Neural cell (in vitro differentiated cells): ENCODE measurements at regions not wholly inside any gene's neighbourhood (a gene's known extent, or its start where the extent isn't known, plus 50 kb on each side); places are given as distances from the start of the nearest gene placed in this dataset.

Experiments
- CTCF ChIP-seq: fragments of 450-650 bp; IDR thresholded peaks from 2 replicates; pipeline ENCODE4 v1.5.1; 2014; ENCODE audit warnings: antibody characterized with exemption, mild to moderate bottlenecking, moderate library complexity; ENCODE audit not compliant: poor library complexity, severe bottlenecking
- EP300 ChIP-seq: fragments of 450-650 bp; conservative IDR thresholded peaks from 2 replicates; pipeline ENCODE4 v1.6.1; 2014; ENCODE audit warnings: antibody characterized with exemption, mild to moderate bottlenecking, moderate library complexity; ENCODE audit not compliant: poor library complexity, severe bottlenecking
- EZH2 ChIP-seq: fragments of 200-600, 300-800 bp; shearing (Covaris generic), sonication (generic); IDR thresholded peaks from 2 replicates; pipeline ENCODE4 v1.6.1; 2014; ENCODE audit warnings: antibody characterized with exemption, low read length, borderline replicate concordance, mild to moderate bottlenecking; ENCODE audit not compliant: insufficient read depth, poor library complexity, severe bottlenecking
- MXI1 ChIP-seq: fragments of 450-650 bp; conservative IDR thresholded peaks from 2 replicates; pipeline ENCODE4 v1.6.1; 2014; ENCODE audit warnings: antibody characterized with exemption, mild to moderate bottlenecking; ENCODE audit not compliant: poor library complexity, severe bottlenecking
- SMC3 ChIP-seq: fragments of 450-650 bp; conservative IDR thresholded peaks from 2 replicates; pipeline ENCODE4 v1.6.1; 2014; ENCODE audit warnings: antibody characterized with exemption, mild to moderate bottlenecking, moderate library complexity; ENCODE audit not compliant: poor library complexity
- TF ChIP-seq, protein P1 (sequence below): IDR thresholded peaks from 2 replicates; pipeline ENCODE4 v1.6.1; 2012; ENCODE audit warnings: borderline replicate concordance

DNA sequence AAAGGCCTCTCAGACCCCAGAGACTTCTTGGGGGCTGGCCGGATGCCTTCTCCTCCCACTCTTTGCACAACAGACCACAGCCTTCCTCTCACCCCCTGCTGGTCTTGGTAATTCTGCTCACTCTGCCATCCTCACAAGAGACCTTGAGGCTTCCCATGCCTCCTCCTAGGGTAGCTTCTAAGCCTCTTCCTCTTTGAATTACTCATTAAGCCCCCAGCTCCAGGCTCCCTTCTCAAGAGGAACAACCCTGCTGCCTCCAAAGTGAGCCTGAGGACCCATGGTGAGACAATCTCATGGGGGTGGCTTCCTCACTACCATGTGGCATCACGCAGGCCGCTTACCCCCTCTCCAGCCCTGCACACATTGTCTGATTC lies 184.6 kb upstream of the SYT13 start:
- TF ChIP-seq CTCF (no peak), EZH2 (no peak), EP300 (no peak), SMC3 (no peak), MXI1 (no peak)
- TF ChIP-seq, protein P1, sequence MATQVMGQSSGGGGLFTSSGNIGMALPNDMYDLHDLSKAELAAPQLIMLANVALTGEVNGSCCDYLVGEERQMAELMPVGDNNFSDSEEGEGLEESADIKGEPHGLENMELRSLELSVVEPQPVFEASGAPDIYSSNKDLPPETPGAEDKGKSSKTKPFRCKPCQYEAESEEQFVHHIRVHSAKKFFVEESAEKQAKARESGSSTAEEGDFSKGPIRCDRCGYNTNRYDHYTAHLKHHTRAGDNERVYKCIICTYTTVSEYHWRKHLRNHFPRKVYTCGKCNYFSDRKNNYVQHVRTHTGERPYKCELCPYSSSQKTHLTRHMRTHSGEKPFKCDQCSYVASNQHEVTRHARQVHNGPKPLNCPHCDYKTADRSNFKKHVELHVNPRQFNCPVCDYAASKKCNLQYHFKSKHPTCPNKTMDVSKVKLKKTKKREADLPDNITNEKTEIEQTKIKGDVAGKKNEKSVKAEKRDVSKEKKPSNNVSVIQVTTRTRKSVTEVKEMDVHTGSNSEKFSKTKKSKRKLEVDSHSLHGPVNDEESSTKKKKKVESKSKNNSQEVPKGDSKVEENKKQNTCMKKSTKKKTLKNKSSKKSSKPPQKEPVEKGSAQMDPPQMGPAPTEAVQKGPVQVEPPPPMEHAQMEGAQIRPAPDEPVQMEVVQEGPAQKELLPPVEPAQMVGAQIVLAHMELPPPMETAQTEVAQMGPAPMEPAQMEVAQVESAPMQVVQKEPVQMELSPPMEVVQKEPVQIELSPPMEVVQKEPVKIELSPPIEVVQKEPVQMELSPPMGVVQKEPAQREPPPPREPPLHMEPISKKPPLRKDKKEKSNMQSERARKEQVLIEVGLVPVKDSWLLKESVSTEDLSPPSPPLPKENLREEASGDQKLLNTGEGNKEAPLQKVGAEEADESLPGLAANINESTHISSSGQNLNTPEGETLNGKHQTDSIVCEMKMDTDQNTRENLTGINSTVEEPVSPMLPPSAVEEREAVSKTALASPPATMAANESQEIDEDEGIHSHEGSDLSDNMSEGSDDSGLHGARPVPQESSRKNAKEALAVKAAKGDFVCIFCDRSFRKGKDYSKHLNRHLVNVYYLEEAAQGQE, result no peak
